SU-DHL-6 (cell line): ENCODE measurements at regions not wholly inside any gene's neighbourhood (a gene's known extent, or its start where the extent isn't known, plus 50 kb on each side); places are given as distances from the start of the nearest gene placed in this dataset.

Experiments
- EZH2phosphoT487 ChIP-seq: fragments of 200-600 bp; sonication (generic), shearing (Covaris generic); conservative IDR thresholded peaks from 2 replicates; pipeline ENCODE4 v1.6.1; 2018; ENCODE audit warnings: mild to moderate bottlenecking, antibody characterized with exemption, low read length, moderate library complexity, mixed read lengths
- TF ChIP-seq, protein P1 (sequence below): fragments of 200-600 bp; sonication (generic); IDR thresholded peaks from one replicate; pipeline ENCODE4 v1.5.1; 2017; ENCODE audit warnings: antibody characterized with exemption, mild to moderate bottlenecking, low read length, moderate library complexity; ENCODE audit not compliant: insufficient read depth, poor library complexity, severe bottlenecking

- TF ChIP-seq, protein P1, sequence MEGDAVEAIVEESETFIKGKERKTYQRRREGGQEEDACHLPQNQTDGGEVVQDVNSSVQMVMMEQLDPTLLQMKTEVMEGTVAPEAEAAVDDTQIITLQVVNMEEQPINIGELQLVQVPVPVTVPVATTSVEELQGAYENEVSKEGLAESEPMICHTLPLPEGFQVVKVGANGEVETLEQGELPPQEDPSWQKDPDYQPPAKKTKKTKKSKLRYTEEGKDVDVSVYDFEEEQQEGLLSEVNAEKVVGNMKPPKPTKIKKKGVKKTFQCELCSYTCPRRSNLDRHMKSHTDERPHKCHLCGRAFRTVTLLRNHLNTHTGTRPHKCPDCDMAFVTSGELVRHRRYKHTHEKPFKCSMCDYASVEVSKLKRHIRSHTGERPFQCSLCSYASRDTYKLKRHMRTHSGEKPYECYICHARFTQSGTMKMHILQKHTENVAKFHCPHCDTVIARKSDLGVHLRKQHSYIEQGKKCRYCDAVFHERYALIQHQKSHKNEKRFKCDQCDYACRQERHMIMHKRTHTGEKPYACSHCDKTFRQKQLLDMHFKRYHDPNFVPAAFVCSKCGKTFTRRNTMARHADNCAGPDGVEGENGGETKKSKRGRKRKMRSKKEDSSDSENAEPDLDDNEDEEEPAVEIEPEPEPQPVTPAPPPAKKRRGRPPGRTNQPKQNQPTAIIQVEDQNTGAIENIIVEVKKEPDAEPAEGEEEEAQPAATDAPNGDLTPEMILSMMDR = no peak
- TF ChIP-seq EZH2phosphoT487 = no peak
Measured at GRCh38 chr3:68173012-68173634, 518.7 kb upstream of the SUCLG2 start.
